ENCODE measurements at regions not wholly inside any gene's neighbourhood (a gene's known extent, or its start where the extent isn't known, plus 50 kb on each side); places are given as distances from the start of the nearest gene placed in this dataset.

DNA sequence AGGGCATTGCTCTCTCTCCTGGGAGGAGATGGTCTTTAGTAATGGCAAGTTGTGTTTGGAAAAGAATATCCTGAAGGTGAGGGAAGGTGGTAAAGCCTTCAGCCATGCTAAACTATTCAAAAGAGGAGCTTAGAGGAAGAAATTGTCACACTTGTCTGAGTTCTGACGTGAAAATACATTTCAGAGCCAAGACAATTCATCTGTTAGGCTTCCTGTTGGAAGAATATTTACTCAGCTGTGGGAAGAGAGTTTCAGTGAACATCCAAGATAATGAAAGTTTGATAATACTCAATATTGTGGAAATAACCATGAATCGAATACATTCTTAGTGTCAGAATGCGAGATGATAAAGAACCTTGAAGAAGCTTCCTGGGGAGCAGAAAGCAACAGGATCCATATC, 143.3 kb downstream of the GPAT3 start:
- no peaks in the 10 kb centered on the region for H3K4me1 Mint-ChIP-seq
- DNase-seq: no peak
- CTCF ChIA-PET: no interaction called here
- H3K36me3 Mint-ChIP-seq (ENCODE audit: low read depth): no peaks in the 10 kb centered on the region
- no peak overlapping the region for H3K4me3 Mint-ChIP-seq
- POLR2A ChIA-PET: no interaction called here
- H3K27ac Mint-ChIP-seq: no peak overlapping the region
- peaks cover 28% of the 10 kb centered on the region for H3K27me3 Mint-ChIP-seq
- H3K9me3 Mint-ChIP-seq: no peaks in the 10 kb centered on the region

GRCh38 chr4:83677656-83678055, 141.7 kb downstream of the GPAT3 start:
- Mint-ChIP-seq H3K4me1 (no peaks in the 10 kb centered on the region), H3K9me3 (no peaks in the 10 kb centered on the region), H3K27ac (no peak overlapping the region), H3K36me3 (ENCODE audit: low read depth) (no peaks in the 10 kb centered on the region), H3K4me3 (no peak overlapping the region), H3K27me3 (peaks cover 34% of the 10 kb centered on the region)
- ChIA-PET POLR2A (no interaction called here), CTCF (no interaction called here)
- no peak for DNase-seq

DNA sequence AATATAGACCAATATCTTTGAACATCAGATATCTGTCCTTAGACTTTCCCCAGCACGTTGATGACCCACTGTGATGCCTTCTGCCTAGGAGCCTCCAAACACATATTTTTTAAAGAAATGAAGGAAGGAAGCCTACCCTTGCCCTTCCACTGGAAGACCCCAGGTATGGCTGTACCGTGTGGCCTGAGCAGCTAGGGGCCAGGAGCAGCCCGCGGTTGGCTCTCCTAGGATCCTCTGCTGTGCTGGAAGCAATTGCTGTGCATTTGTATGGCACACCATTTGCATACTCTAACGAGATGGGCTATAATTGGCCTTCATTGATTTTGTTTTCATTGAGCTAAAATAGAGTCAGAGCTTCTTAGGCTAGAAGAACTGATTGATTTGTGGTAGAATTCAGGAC, 128.8 kb downstream of the GPAT3 start:
- POLR2A ChIA-PET: no interaction called here
- H3K27me3 Mint-ChIP-seq: peaks cover 8% of the 10 kb centered on the region
- no peak overlapping the region for H3K4me3 Mint-ChIP-seq
- H3K27ac Mint-ChIP-seq: no peak overlapping the region
- no peaks in the 10 kb centered on the region for H3K36me3 Mint-ChIP-seq (ENCODE audit: low read depth)
- CTCF ChIA-PET: no interaction called here
- no peaks in the 10 kb centered on the region for H3K9me3 Mint-ChIP-seq
- H3K4me1 Mint-ChIP-seq: no peaks in the 10 kb centered on the region
- DNase-seq: no peak

GRCh38 chr4:83664071-83664470, 128.2 kb downstream of the GPAT3 start:
- peaks cover 7% of the 10 kb centered on the region for H3K27me3 Mint-ChIP-seq
- CTCF ChIA-PET: no interaction called here
- no peak for DNase-seq
- H3K27ac Mint-ChIP-seq: no peak overlapping the region
- POLR2A ChIA-PET: no interaction called here
- H3K4me3 Mint-ChIP-seq: no peak overlapping the region
- H3K9me3 Mint-ChIP-seq: no peaks in the 10 kb centered on the region
- no peaks in the 10 kb centered on the region for H3K36me3 Mint-ChIP-seq (ENCODE audit: low read depth)
- no peaks in the 10 kb centered on the region for H3K4me1 Mint-ChIP-seq

GRCh38 chr4:83662204-83662603, 126.3 kb downstream of the GPAT3 start:
- no peak for DNase-seq
- Mint-ChIP-seq H3K27ac (no peak overlapping the region), H3K9me3 (no peaks in the 10 kb centered on the region), H3K36me3 (ENCODE audit: low read depth) (no peaks in the 10 kb centered on the region), H3K4me3 (no peak overlapping the region), H3K27me3 (peaks cover 6% of the 10 kb centered on the region), H3K4me1 (no peaks in the 10 kb centered on the region)
- ChIA-PET POLR2A (no interaction called here), CTCF (no interaction called here)

- H3K27ac Mint-ChIP-seq: no peak overlapping the region
- no peak for DNase-seq
- H3K4me1 Mint-ChIP-seq: no peaks in the 10 kb centered on the region
- no peaks in the 10 kb centered on the region for H3K9me3 Mint-ChIP-seq
- no peaks in the 10 kb centered on the region for H3K36me3 Mint-ChIP-seq (ENCODE audit: low read depth)
- POLR2A ChIA-PET: no interaction called here
- CTCF ChIA-PET: no interaction called here
- H3K4me3 Mint-ChIP-seq: no peak overlapping the region
- peaks cover 2% of the 10 kb centered on the region for H3K27me3 Mint-ChIP-seq
Measured at GRCh38 chr4:83661359-83661758, 125.5 kb downstream of the GPAT3 start.

DNA sequence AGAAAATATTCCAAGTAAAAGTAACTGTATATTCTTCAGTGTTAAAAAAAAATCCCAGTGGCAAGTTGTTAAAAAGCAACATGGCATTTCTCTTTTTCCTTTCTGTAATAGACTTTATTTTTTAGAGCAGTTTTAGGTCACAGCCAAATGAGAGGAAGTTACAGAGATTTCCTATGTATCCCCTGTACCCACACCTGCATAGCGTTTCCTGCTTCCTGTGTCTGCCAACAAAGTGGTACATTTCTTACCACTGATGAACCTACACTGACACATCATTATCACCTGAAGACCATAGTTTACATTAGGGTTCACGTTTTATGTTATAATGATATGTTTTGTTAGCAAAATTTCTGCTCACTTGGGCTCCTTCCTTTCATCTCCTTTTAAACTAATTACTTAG, 124.7 kb downstream of the GPAT3 start:
- CTCF ChIA-PET: no interaction called here
- Mint-ChIP-seq H3K4me3 (no peak overlapping the region), H3K36me3 (ENCODE audit: low read depth) (no peaks in the 10 kb centered on the region), H3K27ac (no peak overlapping the region), H3K9me3 (no peaks in the 10 kb centered on the region), H3K4me1 (no peaks in the 10 kb centered on the region), H3K27me3 (peaks cover 2% of the 10 kb centered on the region)
- DNase-seq: no peak
- POLR2A ChIA-PET: no interaction called here

- Mint-ChIP-seq H3K4me3 (no peak overlapping the region), H3K27me3 (peaks cover 6% of the 10 kb centered on the region), H3K27ac (no peak overlapping the region), H3K4me1 (no peaks in the 10 kb centered on the region), H3K36me3 (ENCODE audit: low read depth) (no peaks in the 10 kb centered on the region), H3K9me3 (no peaks in the 10 kb centered on the region)
- CTCF ChIA-PET: no interaction called here
- POLR2A ChIA-PET: no interaction called here
- no peak for DNase-seq
Measured at GRCh38 chr4:83658806-83659205, 122.9 kb downstream of the GPAT3 start.

- POLR2A ChIA-PET: no interaction called here
- DNase-seq: no peak
- no peaks in the 10 kb centered on the region for H3K9me3 Mint-ChIP-seq
- peaks cover 6% of the 10 kb centered on the region for H3K27me3 Mint-ChIP-seq
- no peaks in the 10 kb centered on the region for H3K36me3 Mint-ChIP-seq (ENCODE audit: low read depth)
- no peaks in the 10 kb centered on the region for H3K4me1 Mint-ChIP-seq
- CTCF ChIA-PET: interaction anchor here (0.7 kb wide), 1 partner anchor 12 kb away, joined by 3 read pairs; no protein-coding TSS in a partner anchor
- no peak overlapping the region for H3K4me3 Mint-ChIP-seq
- H3K27ac Mint-ChIP-seq: no peak overlapping the region
Measured at GRCh38 chr4:83657336-83657735, 121.4 kb downstream of the GPAT3 start.

Data from activated CD4-positive, alpha-beta memory T cell treated with anti-CD3 and anti-CD28 coated beads, Interleukin-2, amount 10 ng/mL, durations not matched to agents 7 days and 5 days (primary cell).